Hepatocyte (in vitro differentiated cells): ENCODE measurements at regions not wholly inside any gene's neighbourhood (a gene's known extent, or its start where the extent isn't known, plus 50 kb on each side); places are given as distances from the start of the nearest gene placed in this dataset.

ENCODE experiments used
- EZH2 ChIP-seq: fragments of 200-600 bp; sonication (generic); IDR thresholded peaks from 2 replicates; pipeline ENCODE4 v1.6.1; 2016; ENCODE audit warnings: antibody characterized with exemption, mild to moderate bottlenecking, borderline replicate concordance
- EZH2phosphoT487 ChIP-seq: fragments of 200-600 bp; sonication (generic); IDR thresholded peaks from one replicate; pipeline ENCODE4 v1.6.1; 2018; ENCODE audit warnings: antibody characterized with exemption, mild to moderate bottlenecking, low read depth, moderate library complexity; ENCODE audit not compliant: unreplicated experiment, severe bottlenecking
- TF ChIP-seq, protein P1 (sequence below): fragments of 200-600 bp; sonication (generic); IDR thresholded peaks from 2 replicates; pipeline ENCODE4 v1.5.1; 2016; ENCODE audit warnings: antibody characterized with exemption, mild to moderate bottlenecking; ENCODE audit not compliant: poor library complexity

DNA sequence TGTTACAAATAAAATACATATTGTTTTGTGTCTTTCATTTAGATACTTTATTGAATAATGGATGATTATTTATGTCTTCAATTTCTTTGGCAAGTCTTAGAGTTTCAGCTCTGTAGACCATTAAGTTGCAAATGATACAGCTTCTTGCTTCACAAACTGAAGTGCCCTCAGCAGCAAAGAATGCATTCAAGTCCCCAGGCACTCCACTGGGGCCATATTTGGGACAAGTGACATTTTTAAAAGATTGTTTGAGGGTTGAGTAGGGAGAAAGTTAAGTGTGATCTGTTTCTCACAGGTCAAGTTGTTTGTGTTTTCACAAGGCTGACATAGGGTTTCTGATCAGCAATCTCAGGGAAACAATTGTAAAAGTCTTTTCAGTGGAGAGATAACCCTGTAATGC, 400.7 kb downstream of the PLA2G4A start:
- TF ChIP-seq, protein P1, sequence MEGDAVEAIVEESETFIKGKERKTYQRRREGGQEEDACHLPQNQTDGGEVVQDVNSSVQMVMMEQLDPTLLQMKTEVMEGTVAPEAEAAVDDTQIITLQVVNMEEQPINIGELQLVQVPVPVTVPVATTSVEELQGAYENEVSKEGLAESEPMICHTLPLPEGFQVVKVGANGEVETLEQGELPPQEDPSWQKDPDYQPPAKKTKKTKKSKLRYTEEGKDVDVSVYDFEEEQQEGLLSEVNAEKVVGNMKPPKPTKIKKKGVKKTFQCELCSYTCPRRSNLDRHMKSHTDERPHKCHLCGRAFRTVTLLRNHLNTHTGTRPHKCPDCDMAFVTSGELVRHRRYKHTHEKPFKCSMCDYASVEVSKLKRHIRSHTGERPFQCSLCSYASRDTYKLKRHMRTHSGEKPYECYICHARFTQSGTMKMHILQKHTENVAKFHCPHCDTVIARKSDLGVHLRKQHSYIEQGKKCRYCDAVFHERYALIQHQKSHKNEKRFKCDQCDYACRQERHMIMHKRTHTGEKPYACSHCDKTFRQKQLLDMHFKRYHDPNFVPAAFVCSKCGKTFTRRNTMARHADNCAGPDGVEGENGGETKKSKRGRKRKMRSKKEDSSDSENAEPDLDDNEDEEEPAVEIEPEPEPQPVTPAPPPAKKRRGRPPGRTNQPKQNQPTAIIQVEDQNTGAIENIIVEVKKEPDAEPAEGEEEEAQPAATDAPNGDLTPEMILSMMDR = no peak
- TF ChIP-seq EZH2 = no peak
- no peak for TF ChIP-seq EZH2phosphoT487
